ENCODE measurements at regions not wholly inside any gene's neighbourhood (a gene's known extent, or its start where the extent isn't known, plus 50 kb on each side); places are given as distances from the start of the nearest gene placed in this dataset.

GRCh38 chr18:59056706-59057492 lies 82.8 kb upstream of the SEC11C start:
- no TSS peak for BruUV-seq (replicated peaks)
- Histone ChIP-seq H4K20me1 (ENCODE audit: control insufficient read depth, insufficient read depth) (no peaks in the 10 kb centered on the region), H2AFZ (ENCODE audit: control insufficient read depth, low read depth, low read length) (no peak overlapping the region), H3K4me3 (no peak overlapping the region), H3K9me3 (replicated peaks; ENCODE audit: control insufficient read depth, insufficient read depth, low read length) (no peaks in the 10 kb centered on the region; the same call in 2 of the 3 replicates), H3K4me1 (ENCODE audit: control insufficient read depth, insufficient read depth, low read length) (no peaks in the 10 kb centered on the region; the same call in 1 of the 2 replicates), H3K27me3 (replicated peaks in 1 of 2; ENCODE audit: control insufficient read depth in 2 of 2, insufficient read depth in 2 of 2, low read length in 1 of 2) (no peaks in the 10 kb centered on the region; a peak in 1 of 4 replicates), H3K4me2 (ENCODE audit: control insufficient read depth, insufficient read depth) (no peak overlapping the region), H3K36me3 (ENCODE audit: control insufficient read depth in 2 of 2, insufficient read depth in 2 of 2, low read length in 1 of 2) (no peaks in the 10 kb centered on the region), H3K79me2 (ENCODE audit: control insufficient read depth, insufficient read depth, low read length) (no peaks in the 10 kb centered on the region), H3K9ac (ENCODE audit: control insufficient read depth, insufficient read depth, low read length) (no peak overlapping the region), H3K27ac (ENCODE audit: control insufficient read depth, insufficient read depth) (no peak overlapping the region)
- intact Hi-C loops (cut with micrococcal nuclease; ENCODE audit: unreplicated experiment) (loop anchor here (1.0 to 10.0 kb wide), 3 partner anchors 276 to 532 kb away; no protein-coding TSS in a partner anchor), in situ Hi-C loops (cut with MboI) (loop anchor here (5.0 to 25.0 kb wide), 2 partner anchors 275 to 570 kb away; no protein-coding TSS in a partner anchor)
- ATAC-seq (peak; percentile 98), DNase-seq (ENCODE audit: low read depth, low spot score) (no peak), FAIRE-seq (peak; percentile 81)
- RAD21 ChIA-PET (ENCODE audit: unreplicated experiment) = interaction anchor here (0.6 to 3.9 kb wide), 8 partner anchors 28 to 288 kb away, joined by 3 to 20 read pairs (median 4); no protein-coding TSS in a partner anchor
- CTCF ChIA-PET = interaction anchor here (1.0 to 9.5 kb wide), 7 partner anchors 14 to 288 kb away, joined by 5 to 118 read pairs (median 8); no protein-coding TSS in a partner anchor
- SMC1A ChIA-PET (ENCODE audit: uncharacterized antibody, unreplicated experiment) = interaction anchor here (0.6 to 1.9 kb wide), 9 partner anchors 8 to 289 kb away, joined by 3 to 8 read pairs (median 4); no protein-coding TSS in a partner anchor
- POLR2A ChIA-PET = no interaction called here
- WGBS (ENCODE audit: insufficient coverage, insufficient replicate concordance, low lambda C conversion rate, missing lambda C conversion rate) = 48% methylated on average over 15 of the region's 15 CpGs
- TF ChIP-seq MAX (IDR thresholded peaks at IDR 0.05; ENCODE audit: low read depth, low read length) (0 out of 2 replicates have a peak, but pooled peaks have one; percentile 13), BHLHE40 (IDR thresholded peaks at IDR 0.05; ENCODE audit: borderline replicate concordance in 1 of 2, low read depth in 2 of 2, low read length in 1 of 2) (no peak), CHD4 (IDR thresholded peaks at IDR 0.05) (no peak), EED (IDR thresholded peaks at IDR 0.05; ENCODE audit: low read depth) (no peak), ESRRA (IDR thresholded peaks at IDR 0.05; ENCODE audit: low read length) (no peak), USF1 (IDR thresholded peaks at IDR 0.05; ENCODE audit: borderline replicate concordance, extremely low read length, insufficient read depth, low read depth, low read length) (no peak), SIN3A (IDR thresholded peaks at IDR 0.05; ENCODE audit: low read depth, low read length) (no peak), BRCA1 (IDR thresholded peaks at IDR 0.05; ENCODE audit: low read depth, low read length) (no peak), CTCF (IDR thresholded peaks at IDR 0.05 in 2 of 3, conservative IDR thresholded peaks at IDR 0.05 in 1 of 3; ENCODE audit: control insufficient read depth in 2 of 3, extremely low read depth in 1 of 3, insufficient read depth in 1 of 3, low read depth in 3 of 3, low read length in 3 of 3) (peak; percentile 81 to 92 (median 91)), TBL1XR1 (IDR thresholded peaks at IDR 0.05; ENCODE audit: low read depth, low read length) (no peak), NFXL1 (IDR thresholded peaks at IDR 0.05; ENCODE audit: borderline replicate concordance) (no peak), ZNF384 (IDR thresholded peaks at IDR 0.05; ENCODE audit: borderline replicate concordance, low read depth, low read length) (no peak), YY1 (IDR thresholded peaks at IDR 0.05; ENCODE audit: low read depth, low read length) (peak; percentile 59; the same call in 1 of the 2 replicates), IRF4 (IDR thresholded peaks at IDR 0.05; ENCODE audit: low read depth, low read length) (no peak), MTA3 (IDR thresholded peaks at IDR 0.05; ENCODE audit: borderline replicate concordance, low read length) (no peak), SMC3 (IDR thresholded peaks at IDR 0.05; ENCODE audit: borderline replicate concordance, low read length) (peak; percentile 99), YBX1 (IDR thresholded peaks at IDR 0.05) (no peak), ZZZ3 (IDR thresholded peaks at IDR 0.05; ENCODE audit: control insufficient read depth, insufficient read length, low read depth) (no peak), TARDBP (IDR thresholded peaks at IDR 0.05; ENCODE audit: borderline replicate concordance) (no peak), SPI1 (IDR thresholded peaks at IDR 0.05; ENCODE audit: borderline replicate concordance, insufficient read depth, low read depth, low read length) (no peak), EP300 (IDR thresholded peaks at IDR 0.05; ENCODE audit: borderline replicate concordance in 1 of 2, control insufficient read depth in 1 of 2, low read depth in 2 of 2, low read length in 2 of 2) (no peak)
